Stimulated activated CD8-positive, alpha-beta memory T cell treated with anti-CD3 and anti-CD28 coated beads, Interleukin-4, amount 100 ng/mL, for 1 hour (primary cell): ENCODE measurements at regions not wholly inside any gene's neighbourhood (a gene's known extent, or its start where the extent isn't known, plus 50 kb on each side); places are given as distances from the start of the nearest gene placed in this dataset.

Experiments used
- DNase-seq, 2 donors: peaks; one replicate each; pipeline ENCODE4 v3.0.0-alpha.2; 2020; ENCODE audit warnings: low read depth in 2 of 2, low spot score in 1 of 2

DNA sequence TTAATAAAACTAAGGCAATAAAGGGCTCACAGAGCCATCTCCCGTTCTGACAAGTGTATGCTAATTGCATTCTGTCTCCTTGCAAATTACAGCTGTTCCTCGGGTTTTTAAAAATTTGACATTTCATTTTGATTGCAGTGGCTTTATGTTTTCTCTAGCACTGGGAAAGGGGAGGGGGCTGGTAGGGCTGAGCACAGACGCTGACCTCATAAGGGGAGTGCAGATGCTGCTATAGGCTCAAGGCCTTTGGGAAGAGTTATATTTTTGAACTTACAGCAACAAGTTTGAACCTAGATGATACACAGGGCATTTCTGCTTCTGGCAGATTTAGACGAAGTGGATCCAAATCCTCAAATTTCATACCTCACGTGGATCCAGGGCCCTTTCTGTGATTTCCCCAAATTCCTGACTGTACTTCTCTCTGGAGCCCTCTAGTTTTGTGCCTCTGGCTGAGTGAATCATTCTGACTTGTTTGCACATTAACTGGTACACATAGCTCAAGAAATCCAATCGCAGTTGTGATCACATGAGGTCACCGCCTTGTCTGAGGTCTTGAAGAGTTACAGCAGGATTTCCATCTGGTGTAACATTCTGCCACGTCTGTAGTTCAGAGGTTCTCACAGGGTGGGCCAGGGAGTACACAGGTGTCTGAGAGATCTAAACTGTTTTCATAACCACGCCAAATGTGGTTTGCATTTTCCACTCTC lies 230.3 kb downstream of the C1orf94 start:
- DNase-seq: no peak

- no peak for DNase-seq
These were observed 231.3 kb downstream of the C1orf94 start for GRCh38 chr1:34408011-34408410.

- DNase-seq: no peak
These were observed 233.1 kb downstream of the C1orf94 start for GRCh38 chr1:34409689-34410229.

- DNase-seq: no peak
These were observed 236.1 kb downstream of the C1orf94 start for GRCh38 chr1:34412598-34413370.

- no peak for DNase-seq
These were observed 238.4 kb downstream of the C1orf94 start for GRCh38 chr1:34415140-34415539.

GRCh38 chr1:34418166-34418565 lies 241.5 kb downstream of the C1orf94 start:
- DNase-seq: no peak

GRCh38 chr1:34419663-34420136 lies 243.0 kb downstream of the C1orf94 start:
- no peak for DNase-seq

DNA sequence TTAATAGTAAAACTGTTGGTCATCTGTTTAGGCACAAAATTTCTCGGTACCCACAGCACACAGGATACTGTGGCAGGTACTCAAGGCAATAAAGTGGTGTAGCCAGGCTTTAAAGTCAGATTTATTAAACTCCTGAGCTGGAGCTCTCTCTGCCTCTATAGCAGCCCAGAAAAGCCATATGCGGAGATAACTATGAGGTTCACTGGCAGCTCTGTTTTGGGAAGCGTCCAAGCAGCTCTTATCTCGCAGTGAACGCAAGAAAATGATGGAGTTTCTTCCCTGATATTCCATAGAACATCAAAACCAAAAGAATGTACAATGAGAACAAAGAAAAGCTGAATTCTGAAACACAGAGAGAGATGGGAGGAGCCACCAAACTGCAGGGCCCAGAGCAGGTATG lies 248.3 kb downstream of the C1orf94 start:
- no peak for DNase-seq

DNA sequence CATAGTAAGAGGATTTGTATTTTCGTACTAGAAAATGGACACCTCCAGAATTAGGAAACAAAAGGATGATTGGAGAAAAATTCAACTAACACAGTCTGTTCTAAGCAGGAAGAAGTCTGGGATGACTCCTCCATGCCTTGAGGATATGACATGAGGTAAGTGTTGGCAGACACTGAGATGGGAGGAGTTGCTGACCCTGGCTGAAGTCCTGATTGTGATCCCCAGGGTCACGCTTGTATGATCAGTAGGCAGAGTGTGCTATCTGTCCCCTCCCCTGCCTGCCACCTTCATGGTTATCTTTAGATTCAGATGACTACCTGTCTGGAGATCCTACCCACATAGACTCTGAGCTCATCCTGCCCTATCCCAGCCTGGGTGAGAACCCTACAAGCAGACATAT lies 249.1 kb downstream of the C1orf94 start:
- no peak for DNase-seq

GRCh38 chr1:34426325-34426896 lies 249.7 kb downstream of the C1orf94 start:
- no peak for DNase-seq

DNA sequence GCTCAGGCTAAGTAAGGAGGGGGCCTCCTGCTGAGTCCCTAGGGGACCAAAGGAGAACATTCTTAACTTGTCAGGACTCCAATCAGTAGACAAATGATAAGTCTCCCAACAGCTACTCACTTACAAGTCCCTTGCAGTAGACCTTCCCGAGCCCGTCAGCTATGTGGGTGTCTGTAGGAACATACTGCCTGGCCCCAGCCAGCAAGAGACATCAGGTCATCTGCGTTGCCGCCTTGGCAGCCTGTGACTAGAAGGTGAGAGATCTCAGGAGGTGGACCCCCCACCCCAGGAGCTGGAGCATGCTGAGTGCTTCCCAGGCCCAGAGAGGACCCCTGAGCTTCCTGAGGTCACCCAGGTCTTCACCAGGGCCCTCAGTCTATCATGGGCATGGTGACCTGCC lies 250.5 kb downstream of the C1orf94 start:
- no peak for DNase-seq

- DNase-seq: no peak
These were observed 256.4 kb downstream of the C1orf94 start for GRCh38 chr1:34433099-34433498.

- DNase-seq: no peak
These were observed 260.1 kb downstream of the C1orf94 start for GRCh38 chr1:34436836-34437235.

GRCh38 chr1:34441259-34442069 lies 264.8 kb downstream of the C1orf94 start:
- DNase-seq: no peak

- DNase-seq: no peak
These were observed 267.8 kb downstream of the C1orf94 start for GRCh38 chr1:34444516-34444915.

- no peak for DNase-seq
These were observed 273.6 kb downstream of the C1orf94 start for GRCh38 chr1:34450325-34450724.

- no peak for DNase-seq
These were observed 275.7 kb downstream of the C1orf94 start for GRCh38 chr1:34452451-34452850.

DNA sequence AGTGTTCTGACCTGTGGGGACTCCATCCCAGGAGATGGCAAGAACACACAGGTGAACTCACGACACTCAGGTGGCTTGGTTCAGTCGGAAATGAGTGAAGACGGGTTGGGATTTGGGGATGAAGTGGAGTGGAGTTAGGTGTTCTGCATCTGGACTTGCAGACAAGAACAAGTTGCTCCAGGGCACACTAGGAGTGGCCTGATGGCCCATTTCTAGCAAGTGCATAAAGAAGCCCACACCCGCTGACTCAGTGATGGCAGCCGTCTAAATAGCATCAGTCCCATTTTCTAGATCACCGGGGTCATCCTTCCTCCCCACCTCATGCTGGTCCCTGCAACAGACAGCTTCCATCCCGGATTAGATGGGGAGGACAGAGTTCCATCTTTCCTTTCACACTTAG lies 278.4 kb downstream of the C1orf94 start:
- no peak for DNase-seq

DNA sequence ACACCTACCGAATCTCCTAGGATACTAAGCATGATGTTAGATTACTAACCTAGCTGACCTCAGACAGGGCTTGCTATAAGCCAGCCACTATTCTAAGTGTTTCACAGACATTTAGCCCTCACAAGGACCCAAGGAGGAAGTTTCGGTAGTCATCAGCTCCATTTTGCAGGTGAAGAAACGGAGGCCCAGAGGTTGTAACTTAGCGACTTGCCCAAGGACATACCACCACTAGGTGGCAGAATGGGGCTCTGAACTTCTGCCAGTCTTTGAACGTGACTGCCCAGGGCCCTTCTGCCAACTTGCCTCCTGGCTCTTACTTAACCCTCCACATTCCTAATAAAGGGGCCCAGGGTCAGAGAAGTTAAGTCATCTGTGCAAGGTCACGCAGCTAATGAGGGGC lies 283.5 kb downstream of the C1orf94 start:
- no peak for DNase-seq

DNA sequence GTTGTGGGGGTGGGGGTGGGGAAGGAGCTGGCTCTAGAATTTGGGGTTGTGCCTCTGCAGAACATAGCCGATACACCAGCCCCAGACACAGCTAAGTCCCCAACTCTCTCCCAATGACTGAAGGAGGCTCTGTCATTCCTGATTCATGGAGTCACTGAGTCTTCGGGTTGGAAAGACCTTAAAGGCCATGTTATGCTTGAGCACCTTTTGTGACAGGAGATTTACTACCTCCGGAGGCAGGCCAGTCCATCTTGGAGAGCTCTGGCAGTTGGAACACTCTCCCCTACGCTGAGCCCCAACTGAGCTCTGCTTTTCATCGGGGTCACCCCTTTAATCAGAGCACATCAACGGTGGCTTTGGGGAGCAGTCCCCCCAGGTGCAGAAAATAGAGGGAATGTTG lies 284.4 kb upstream of the GJB5 start:
- DNase-seq: no peak

- no peak for DNase-seq
These were observed 280.3 kb upstream of the GJB5 start for GRCh38 chr1:34474566-34474965.
